ENCODE measurements at regions not wholly inside any gene's neighbourhood (a gene's known extent, or its start where the extent isn't known, plus 50 kb on each side); places are given as distances from the start of the nearest gene placed in this dataset.

GRCh38 chr16:86362155-86362849, 148.0 kb upstream of the FOXF1 start:
- no peak for ATAC-seq (ENCODE audit: low FRiP score)
- Histone ChIP-seq H3K27me3 (ENCODE audit: control insufficient read depth in 1 of 2, insufficient read depth in 2 of 2, low read length in 1 of 2) (no peaks in the 10 kb centered on the region), H3K36me3 (ENCODE audit: control insufficient read depth in 1 of 2, insufficient read depth in 2 of 2, low read length in 1 of 2) (no peaks in the 10 kb centered on the region), H3K4me1 (ENCODE audit: control insufficient read depth in 1 of 2, insufficient read depth in 2 of 2, low read length in 2 of 2) (no peaks in the 10 kb centered on the region), H3K4me3 (ENCODE audit: low read length in 2 of 2) (no peak overlapping the region), H3K9me3 (ENCODE audit: control insufficient read depth, low read length) (peaks cover 3% of the 10 kb centered on the region), H3K27ac (ENCODE audit: low read depth in 1 of 2, low read length in 2 of 2) (no peak overlapping the region)
- DNase-seq, result no peak
- intact Hi-C loops (cut with DNase I), result loop anchor here in 1 of 2 donors (5.0 kb wide), 1 partner anchor 65 kb away; no protein-coding TSS in a partner anchor
- 77 to 79% methylated on average over 9 of the region's 9 CpGs for WGBS, 2 donors

GRCh38 chr16:86363057-86363490, 147.3 kb upstream of the FOXF1 start:
- H3K36me3 ChIP-seq (ENCODE audit: control insufficient read depth in 1 of 2, insufficient read depth in 2 of 2, low read length in 1 of 2), result no peaks in the 10 kb centered on the region
- no peak overlapping the region for H3K4me3 ChIP-seq (ENCODE audit: low read length in 2 of 2)
- ATAC-seq (ENCODE audit: low FRiP score) (no peak), DNase-seq (peak in 1 of 2 donors; percentile 42)
- no peaks in the 10 kb centered on the region for H3K27me3 ChIP-seq (ENCODE audit: control insufficient read depth in 1 of 2, insufficient read depth in 2 of 2, low read length in 1 of 2)
- intact Hi-C loops (cut with DNase I), result loop anchor here in 1 of 2 donors (5.0 kb wide), 1 partner anchor 64 kb away; no protein-coding TSS in a partner anchor
- H3K27ac ChIP-seq (ENCODE audit: low read depth in 1 of 2, low read length in 2 of 2), result no peak overlapping the region
- H3K9me3 ChIP-seq (ENCODE audit: control insufficient read depth, low read length), result no peaks in the 10 kb centered on the region
- WGBS, 2 donors, result 15 to 22% methylated on average over 4 of the region's 4 CpGs
- no peaks in the 10 kb centered on the region for H3K4me1 ChIP-seq (ENCODE audit: control insufficient read depth in 1 of 2, insufficient read depth in 2 of 2, low read length in 2 of 2)

- Histone ChIP-seq H3K27me3 (ENCODE audit: control insufficient read depth in 1 of 2, insufficient read depth in 2 of 2, low read length in 1 of 2) (no peaks in the 10 kb centered on the region), H3K9me3 (ENCODE audit: control insufficient read depth, low read length) (peaks cover 1% of the 10 kb centered on the region), H3K36me3 (ENCODE audit: control insufficient read depth in 1 of 2, insufficient read depth in 2 of 2, low read length in 1 of 2) (no peaks in the 10 kb centered on the region), H3K4me1 (ENCODE audit: control insufficient read depth in 1 of 2, insufficient read depth in 2 of 2, low read length in 2 of 2) (no peaks in the 10 kb centered on the region), H3K27ac (ENCODE audit: low read depth in 1 of 2, low read length in 2 of 2) (no peak overlapping the region), H3K4me3 (ENCODE audit: low read length in 2 of 2) (no peak overlapping the region)
- ATAC-seq (ENCODE audit: low FRiP score) (peak; percentile 70), DNase-seq (peak in 1 of 2 donors; percentile 70)
- intact Hi-C loops (cut with DNase I), result loop anchor here in 1 of 2 donors (5.0 kb wide), 1 partner anchor 63 kb away; no protein-coding TSS in a partner anchor
- WGBS, 2 donors, result 5 to 13% methylated on average over 13 of the region's 13 CpGs
These were observed 146.3 kb upstream of the FOXF1 start for GRCh38 chr16:86363836-86364618.

- H3K36me3 ChIP-seq (ENCODE audit: control insufficient read depth in 1 of 2, insufficient read depth in 2 of 2, low read length in 1 of 2), result no peaks in the 10 kb centered on the region
- no peak overlapping the region for H3K4me3 ChIP-seq (ENCODE audit: low read length in 2 of 2)
- peaks cover 1% of the 10 kb centered on the region for H3K9me3 ChIP-seq (ENCODE audit: control insufficient read depth, low read length)
- H3K27ac ChIP-seq (ENCODE audit: low read depth in 1 of 2, low read length in 2 of 2), result no peak overlapping the region
- H3K27me3 ChIP-seq (ENCODE audit: control insufficient read depth in 1 of 2, insufficient read depth in 2 of 2, low read length in 1 of 2), result no peaks in the 10 kb centered on the region
- DNase-seq (peak in 1 of 2 donors; percentile 21), ATAC-seq (ENCODE audit: low FRiP score) (no peak)
- intact Hi-C loops (cut with DNase I), result loop anchor here in 1 of 2 donors (5.0 kb wide), 1 partner anchor 62 kb away; no protein-coding TSS in a partner anchor
- no peaks in the 10 kb centered on the region for H3K4me1 ChIP-seq (ENCODE audit: control insufficient read depth in 1 of 2, insufficient read depth in 2 of 2, low read length in 2 of 2)
- WGBS, 2 donors, result 54 to 58% methylated on average over 13 of the region's 13 CpGs
These were observed 145.5 kb upstream of the FOXF1 start for GRCh38 chr16:86364653-86365380.

GRCh38 chr16:86365513-86366273, 144.6 kb upstream of the FOXF1 start:
- no peak for ATAC-seq (ENCODE audit: low FRiP score)
- 81 to 89% methylated on average over 19 of the region's 19 CpGs for WGBS, 2 donors
- no peaks in the 10 kb centered on the region for H3K4me1 ChIP-seq (ENCODE audit: control insufficient read depth in 1 of 2, insufficient read depth in 2 of 2, low read length in 2 of 2)
- H3K36me3 ChIP-seq (ENCODE audit: control insufficient read depth in 1 of 2, insufficient read depth in 2 of 2, low read length in 1 of 2), result no peaks in the 10 kb centered on the region
- DNase-seq, result peak in 1 of 2 donors; percentile 17
- intact Hi-C loops (cut with DNase I), result loop anchor here in 1 of 2 donors (2.0 kb wide), 1 partner anchor 21 kb away; no protein-coding TSS in a partner anchor
- no peak overlapping the region for H3K27ac ChIP-seq (ENCODE audit: low read depth in 1 of 2, low read length in 2 of 2)
- H3K9me3 ChIP-seq (ENCODE audit: control insufficient read depth, low read length), result peaks cover 1% of the 10 kb centered on the region
- no peak overlapping the region for H3K4me3 ChIP-seq (ENCODE audit: low read length in 2 of 2)
- no peaks in the 10 kb centered on the region for H3K27me3 ChIP-seq (ENCODE audit: control insufficient read depth in 1 of 2, insufficient read depth in 2 of 2, low read length in 1 of 2)

GRCh38 chr16:86366481-86366880, 143.8 kb upstream of the FOXF1 start:
- WGBS, 2 donors, result 6 to 34% methylated on average over 1 of the region's 1 CpG

GRCh38 chr16:86367291-86368072, 142.8 kb upstream of the FOXF1 start:
- no peak overlapping the region for H3K4me3 ChIP-seq (ENCODE audit: low read length in 2 of 2)
- H3K27me3 ChIP-seq (ENCODE audit: control insufficient read depth in 1 of 2, insufficient read depth in 2 of 2, low read length in 1 of 2), result no peaks in the 10 kb centered on the region
- peaks cover 1% of the 10 kb centered on the region for H3K9me3 ChIP-seq (ENCODE audit: control insufficient read depth, low read length)
- DNase-seq, result no peak
- H3K27ac ChIP-seq (ENCODE audit: low read depth in 1 of 2, low read length in 2 of 2), result no peak overlapping the region
- no peaks in the 10 kb centered on the region for H3K36me3 ChIP-seq (ENCODE audit: control insufficient read depth in 1 of 2, insufficient read depth in 2 of 2, low read length in 1 of 2)
- intact Hi-C loops (cut with DNase I), result loop anchor here in 1 of 2 donors (2.0 kb wide), 1 partner anchor 23 kb away; no protein-coding TSS in a partner anchor
- WGBS, 2 donors, result 41 to 48% methylated on average over 12 of the region's 12 CpGs
- no peaks in the 10 kb centered on the region for H3K4me1 ChIP-seq (ENCODE audit: control insufficient read depth in 1 of 2, insufficient read depth in 2 of 2, low read length in 2 of 2)
- no peak for ATAC-seq (ENCODE audit: low FRiP score)

More at GRCh38 chr16:86366481-86366880, 143.8 kb upstream of the FOXF1 start:
- DNase-seq (no peak), ATAC-seq (ENCODE audit: low FRiP score) (no peak)
- no peak overlapping the region for H3K27ac ChIP-seq (ENCODE audit: low read depth in 1 of 2, low read length in 2 of 2)
- H3K9me3 ChIP-seq (ENCODE audit: control insufficient read depth, low read length), result peaks cover 1% of the 10 kb centered on the region
- H3K4me1 ChIP-seq (ENCODE audit: control insufficient read depth in 1 of 2, insufficient read depth in 2 of 2, low read length in 2 of 2), result no peaks in the 10 kb centered on the region
- no peak overlapping the region for H3K4me3 ChIP-seq (ENCODE audit: low read length in 2 of 2)
- intact Hi-C loops (cut with DNase I), result loop anchor here in 1 of 2 donors (2.0 kb wide), 1 partner anchor 22 kb away; no protein-coding TSS in a partner anchor
- no peaks in the 10 kb centered on the region for H3K27me3 ChIP-seq (ENCODE audit: control insufficient read depth in 1 of 2, insufficient read depth in 2 of 2, low read length in 1 of 2)
- H3K36me3 ChIP-seq (ENCODE audit: control insufficient read depth in 1 of 2, insufficient read depth in 2 of 2, low read length in 1 of 2), result no peaks in the 10 kb centered on the region
